Osteoblast (primary cell): ENCODE measurements at regions not wholly inside any gene's neighbourhood (a gene's known extent, or its start where the extent isn't known, plus 50 kb on each side); places are given as distances from the start of the nearest gene placed in this dataset.

Experiments used
- DNase-seq: peaks from one replicate; pipeline ENCODE4 v3.0.0; 2011; ENCODE audit warnings: low spot score, mixed read lengths; ENCODE audit not compliant: insufficient read length; ENCODE audit errors: missing footprints
- H2AFZ ChIP-seq: 2 replicates; pipeline ENCODE4 v1.6.0; 2011; ENCODE audit warnings: mild to moderate bottlenecking, low read length
- H3K27ac ChIP-seq: 2 replicates; pipeline ENCODE4 v1.5.1; 2011; ENCODE audit warnings: mild to moderate bottlenecking, low read depth, low read length, moderate library complexity
- H3K27me3 ChIP-seq: 2 replicates; pipeline ENCODE4 v1.6.0; 2012; ENCODE audit warnings: mild to moderate bottlenecking, control low read depth, inconsistent platforms, low read length, moderate library complexity; ENCODE audit not compliant: insufficient read depth
- H3K36me3 ChIP-seq: 2 replicates; pipeline ENCODE4 v1.5.1; 2011; ENCODE audit warnings: mild to moderate bottlenecking, low read length, control low read depth, moderate library complexity; ENCODE audit not compliant: insufficient read depth
- H3K4me1 ChIP-seq: 2 replicates; pipeline ENCODE4 v1.5.1; 2011; ENCODE audit warnings: mild to moderate bottlenecking, low read length, control low read depth, moderate library complexity; ENCODE audit not compliant: insufficient read depth
- H3K4me2 ChIP-seq: 2 replicates; pipeline ENCODE4 v1.6.0; 2011; ENCODE audit warnings: mild to moderate bottlenecking, low read length; ENCODE audit not compliant: insufficient read depth
- H3K4me3 ChIP-seq: fragments of 200-600 bp; sonication (generic); 3 replicates; pipeline ENCODE4 v1.5.1; 2012; ENCODE audit warnings: mild to moderate bottlenecking, low read length, inconsistent platforms; ENCODE audit not compliant: insufficient read depth
- H3K79me2 ChIP-seq: 2 replicates; pipeline ENCODE4 v1.6.0; 2012; ENCODE audit warnings: mild to moderate bottlenecking, low read length, control low read depth, inconsistent platforms; ENCODE audit not compliant: insufficient read depth
- H3K9me3 ChIP-seq: 2 replicates; pipeline ENCODE4 v1.5.1; 2011; ENCODE audit warnings: low read depth, low read length, control low read depth
- H4K20me1 ChIP-seq: 2 replicates; pipeline ENCODE4 v1.6.0; 2012; ENCODE audit warnings: mild to moderate bottlenecking, low read length, control low read depth; ENCODE audit not compliant: insufficient read depth
- CTCF ChIP-seq: IDR thresholded peaks from 2 replicates; pipeline ENCODE4 v1.5.1; 2011; ENCODE audit warnings: mild to moderate bottlenecking, low read depth, low read length, moderate library complexity; ENCODE audit errors: extremely low read depth

- no peak overlapping the region for H3K4me2 ChIP-seq
- no peaks in the 10 kb centered on the region for H3K79me2 ChIP-seq
- H2AFZ ChIP-seq, result no peak overlapping the region
- no peaks in the 10 kb centered on the region for H3K36me3 ChIP-seq
- H3K27me3 ChIP-seq, result no peaks in the 10 kb centered on the region
- no peaks in the 10 kb centered on the region for H3K4me1 ChIP-seq
- no peak for TF ChIP-seq CTCF
- no peak overlapping the region for H3K4me3 ChIP-seq
- H4K20me1 ChIP-seq, result no peaks in the 10 kb centered on the region
- H3K27ac ChIP-seq, result no peak overlapping the region
- DNase-seq, result no peak
- no peaks in the 10 kb centered on the region for H3K9me3 ChIP-seq
These were observed 563.5 kb downstream of the EDEM1 start for GRCh38 chr3:5750874-5751640.

DNA sequence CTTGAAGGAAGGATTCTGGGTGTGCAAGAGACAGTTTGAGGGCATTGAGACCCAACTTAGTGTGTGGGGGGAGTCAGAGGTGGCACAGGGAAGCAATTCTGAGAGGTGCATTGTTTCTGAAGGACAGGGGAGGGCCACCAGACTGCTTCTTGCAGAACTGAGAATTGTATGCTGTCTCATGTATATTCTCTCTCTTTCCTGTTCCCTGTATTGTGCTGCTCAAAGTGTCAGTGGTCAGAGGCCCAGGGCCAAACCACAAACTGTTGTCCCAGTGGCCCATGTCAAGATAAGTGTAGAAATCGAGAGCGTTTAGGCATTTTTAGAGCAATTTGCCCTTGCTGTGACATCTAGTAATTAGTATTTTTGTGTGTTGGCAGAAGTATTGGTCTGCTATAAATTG lies 567.1 kb downstream of the EDEM1 start:
- Histone ChIP-seq H2AFZ (no peak overlapping the region), H3K9me3 (no peaks in the 10 kb centered on the region), H3K36me3 (no peaks in the 10 kb centered on the region)

GRCh38 chr3:5756443-5756842 lies 568.9 kb downstream of the EDEM1 start:
- no peak for DNase-seq
- Histone ChIP-seq H4K20me1 (no peaks in the 10 kb centered on the region), H3K4me3 (no peak overlapping the region), H3K4me2 (no peak overlapping the region), H3K27ac (no peak overlapping the region), H3K4me1 (no peaks in the 10 kb centered on the region), H3K36me3 (no peaks in the 10 kb centered on the region), H2AFZ (no peak overlapping the region), H3K27me3 (no peaks in the 10 kb centered on the region), H3K9me3 (peaks cover 1% of the 10 kb centered on the region), H3K79me2 (no peaks in the 10 kb centered on the region)
- TF ChIP-seq CTCF, result no peak

More for the DNA sequence above, 567.1 kb downstream of the EDEM1 start:
- H3K79me2 ChIP-seq, result no peaks in the 10 kb centered on the region
- no peak overlapping the region for H3K27ac ChIP-seq
- no peaks in the 10 kb centered on the region for H3K27me3 ChIP-seq
- no peaks in the 10 kb centered on the region for H4K20me1 ChIP-seq
- TF ChIP-seq CTCF, result no peak
- H3K4me2 ChIP-seq, result no peak overlapping the region
- H3K4me3 ChIP-seq, result no peak overlapping the region
- DNase-seq, result no peak
- H3K4me1 ChIP-seq, result no peaks in the 10 kb centered on the region

- no peak overlapping the region for H3K4me2 ChIP-seq
These were observed 569.8 kb downstream of the EDEM1 start for GRCh38 chr3:5757213-5757804.

More at GRCh38 chr3:5757213-5757804, 569.8 kb downstream of the EDEM1 start:
- Histone ChIP-seq H3K79me2 (no peaks in the 10 kb centered on the region), H3K4me1 (no peaks in the 10 kb centered on the region), H3K36me3 (no peaks in the 10 kb centered on the region), H2AFZ (no peak overlapping the region), H3K9me3 (peaks cover 2% of the 10 kb centered on the region), H3K4me3 (no peak overlapping the region), H4K20me1 (no peaks in the 10 kb centered on the region), H3K27ac (no peak overlapping the region), H3K27me3 (no peaks in the 10 kb centered on the region)
- no peak for TF ChIP-seq CTCF
- DNase-seq, result no peak
